Calu3 (cell line): ENCODE measurements at regions not wholly inside any gene's neighbourhood (a gene's known extent, or its start where the extent isn't known, plus 50 kb on each side); places are given as distances from the start of the nearest gene placed in this dataset.

Experiments
- BruUV-seq: library from RNA; stranded (reverse); fragments of 400-500 nt; replicated peaks from 2 replicates; lab custom pipeline; 2021; lab: Mats Ljungman, UMichigan
- CTCF ChIA-PET: fragments of 300-600 bp; sonication (Branson Sonifier 250); formaldehyde crosslinking; loops from one replicate; lab custom pipeline; 2022; ENCODE audit warnings: antibody characterized with exemption; lab: Charles Lee
- DNase-seq: peaks from one replicate; pipeline ENCODE4 v3.0.0; 2022
- H3K27ac Mint-ChIP-seq: one replicate; pipeline ENCODE4 v1.8.0; 2022; ENCODE audit warnings: mixed read lengths; ENCODE audit not compliant: unreplicated experiment
- H3K27me3 Mint-ChIP-seq: one replicate; pipeline ENCODE4 v1.8.0; 2022; ENCODE audit warnings: mixed read lengths; ENCODE audit not compliant: unreplicated experiment
- H3K36me3 Mint-ChIP-seq: one replicate; pipeline ENCODE4 v1.8.0; 2022; ENCODE audit warnings: mild to moderate bottlenecking, moderate library complexity, mixed read lengths; ENCODE audit not compliant: insufficient read depth, unreplicated experiment
- H3K4me1 Mint-ChIP-seq: one replicate; pipeline ENCODE4 v1.8.0; 2022; ENCODE audit warnings: mild to moderate bottlenecking, low read depth, mixed read lengths; ENCODE audit not compliant: unreplicated experiment
- H3K4me3 Mint-ChIP-seq: one replicate; pipeline ENCODE4 v1.8.0; 2022; ENCODE audit warnings: mild to moderate bottlenecking, low read depth, moderate library complexity, mixed read lengths; ENCODE audit not compliant: unreplicated experiment
- H3K9me3 Mint-ChIP-seq: one replicate; pipeline ENCODE4 v1.8.0; 2022; ENCODE audit warnings: low read depth, mixed read lengths; ENCODE audit not compliant: unreplicated experiment
- intact Hi-C: fragments of 100-400 bp; cut with micrococcal nuclease; formaldehyde crosslinking; loops from one replicate; pipeline ENCODE4 v1.10.0; 2022; ENCODE audit not compliant: unreplicated experiment
- TF ChIP-seq, protein P1 (sequence below): fragments of 200-600 bp; IDR thresholded peaks from one replicate; pipeline ENCODE4 v1.8.0; 2022; ENCODE audit warnings: antibody characterized with exemption; ENCODE audit not compliant: unreplicated experiment

DNA sequence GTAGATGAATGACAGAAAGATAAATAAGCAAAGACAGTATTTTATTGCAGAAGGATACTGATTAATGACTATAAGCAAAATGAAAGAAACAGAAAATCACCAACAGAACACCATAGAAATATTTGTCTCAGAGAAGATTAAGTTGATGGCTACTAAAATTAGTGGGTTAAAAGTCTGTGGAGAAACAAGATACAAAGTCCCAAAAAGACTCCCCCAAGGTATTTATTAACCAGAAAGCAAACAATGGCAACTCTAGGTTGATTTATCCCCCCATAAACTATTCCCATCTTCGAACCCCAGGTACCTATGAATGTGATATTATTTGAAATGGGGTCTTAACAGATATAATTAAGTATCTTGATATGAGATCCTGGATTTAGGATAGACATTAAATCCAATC is 1104.5 kb upstream of the PHF14 start:
- H3K4me3 Mint-ChIP-seq, result no peak overlapping the region
- CTCF ChIA-PET, result no interaction called here
- intact Hi-C loops, result no loop called here

DNA sequence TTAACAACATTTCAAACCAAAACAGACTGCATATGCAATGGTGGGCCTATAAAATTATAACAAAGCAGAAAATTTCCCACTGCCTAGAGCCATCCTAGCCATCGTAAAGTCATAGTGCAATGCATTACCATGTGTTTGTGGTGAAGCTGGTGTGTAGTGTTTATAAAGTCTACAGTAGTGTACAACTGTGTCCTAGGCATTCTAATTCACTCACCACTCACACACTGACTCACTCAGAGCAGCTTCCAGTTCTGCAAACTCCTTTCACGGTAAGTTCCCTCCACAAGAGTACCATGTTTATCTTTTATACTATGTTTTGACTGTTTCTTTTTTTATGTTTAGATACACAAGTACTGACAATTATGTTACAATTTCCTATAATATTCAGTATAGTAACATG is 1104.1 kb upstream of the PHF14 start:
- Mint-ChIP-seq H3K27ac (no peak overlapping the region), H3K4me1 (no peaks in the 10 kb centered on the region), H3K27me3 (no peaks in the 10 kb centered on the region), H3K36me3 (no peaks in the 10 kb centered on the region), H3K4me3 (no peak overlapping the region), H3K9me3 (peaks cover 4% of the 10 kb centered on the region)
- BruUV-seq, result no TSS peak
- CTCF ChIA-PET, result no interaction called here
- TF ChIP-seq, protein P1, sequence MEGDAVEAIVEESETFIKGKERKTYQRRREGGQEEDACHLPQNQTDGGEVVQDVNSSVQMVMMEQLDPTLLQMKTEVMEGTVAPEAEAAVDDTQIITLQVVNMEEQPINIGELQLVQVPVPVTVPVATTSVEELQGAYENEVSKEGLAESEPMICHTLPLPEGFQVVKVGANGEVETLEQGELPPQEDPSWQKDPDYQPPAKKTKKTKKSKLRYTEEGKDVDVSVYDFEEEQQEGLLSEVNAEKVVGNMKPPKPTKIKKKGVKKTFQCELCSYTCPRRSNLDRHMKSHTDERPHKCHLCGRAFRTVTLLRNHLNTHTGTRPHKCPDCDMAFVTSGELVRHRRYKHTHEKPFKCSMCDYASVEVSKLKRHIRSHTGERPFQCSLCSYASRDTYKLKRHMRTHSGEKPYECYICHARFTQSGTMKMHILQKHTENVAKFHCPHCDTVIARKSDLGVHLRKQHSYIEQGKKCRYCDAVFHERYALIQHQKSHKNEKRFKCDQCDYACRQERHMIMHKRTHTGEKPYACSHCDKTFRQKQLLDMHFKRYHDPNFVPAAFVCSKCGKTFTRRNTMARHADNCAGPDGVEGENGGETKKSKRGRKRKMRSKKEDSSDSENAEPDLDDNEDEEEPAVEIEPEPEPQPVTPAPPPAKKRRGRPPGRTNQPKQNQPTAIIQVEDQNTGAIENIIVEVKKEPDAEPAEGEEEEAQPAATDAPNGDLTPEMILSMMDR, result no peak
- intact Hi-C loops, result no loop called here
- no peak for DNase-seq

More for the DNA sequence above, 1104.5 kb upstream of the PHF14 start:
- Mint-ChIP-seq H3K4me1 (no peaks in the 10 kb centered on the region), H3K9me3 (peaks cover 4% of the 10 kb centered on the region), H3K27me3 (no peaks in the 10 kb centered on the region), H3K27ac (no peak overlapping the region), H3K36me3 (no peaks in the 10 kb centered on the region)
- BruUV-seq, result no TSS peak
- no peak for DNase-seq
- TF ChIP-seq, protein P1, result no peak

DNA sequence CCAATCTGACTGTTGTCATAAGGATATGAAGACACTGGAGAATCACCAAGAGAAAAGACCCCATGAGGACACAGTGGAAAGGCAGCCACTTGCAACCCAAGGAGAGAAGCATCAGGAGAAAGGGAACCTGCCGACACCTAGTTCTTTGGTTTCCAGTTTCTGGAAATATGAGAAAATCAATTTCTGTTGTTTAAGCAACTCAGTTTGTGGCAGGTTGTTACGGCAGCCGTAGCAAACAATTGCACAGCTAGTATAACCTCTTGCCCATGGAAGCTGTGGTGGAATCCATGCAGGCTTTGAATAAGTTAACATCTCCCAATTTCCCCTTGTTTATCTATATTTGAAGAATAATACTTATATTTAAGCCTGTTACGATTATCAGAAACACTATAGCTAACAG is 1103.0 kb upstream of the PHF14 start:
- H3K27me3 Mint-ChIP-seq, result no peaks in the 10 kb centered on the region

DNA sequence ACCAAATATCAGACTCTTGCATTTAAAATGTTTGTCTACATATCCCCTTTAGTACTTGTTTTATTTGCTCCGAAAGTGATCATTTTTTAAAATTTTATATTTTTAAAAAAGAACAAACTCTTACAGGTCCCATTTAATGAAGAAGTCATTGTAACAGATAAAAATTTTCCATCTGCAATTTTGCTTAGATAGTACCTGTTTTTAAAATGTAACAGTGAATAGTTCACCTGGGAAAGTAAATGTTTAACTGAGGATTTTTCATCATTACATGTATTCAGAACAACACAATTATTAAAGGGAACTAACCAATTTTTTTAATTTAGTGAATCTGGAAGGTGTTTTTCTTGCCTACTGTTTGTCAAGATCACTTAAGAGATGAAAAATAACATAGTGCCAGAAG is 1099.5 kb upstream of the PHF14 start:
- Mint-ChIP-seq H3K9me3 (peaks cover 2% of the 10 kb centered on the region), H3K36me3 (no peaks in the 10 kb centered on the region), H3K27me3 (no peaks in the 10 kb centered on the region), H3K27ac (no peak overlapping the region), H3K4me3 (no peak overlapping the region), H3K4me1 (no peaks in the 10 kb centered on the region)
- intact Hi-C loops, result no loop called here
- no peak for DNase-seq
- CTCF ChIA-PET, result interaction anchor here (0.6 kb wide), 1 partner anchor 94 kb away, joined by 4 read pairs; no protein-coding TSS in a partner anchor
- TF ChIP-seq, protein P1, result no peak
- BruUV-seq, result no TSS peak

More for the DNA sequence above, 1103.0 kb upstream of the PHF14 start:
- CTCF ChIA-PET, result no interaction called here
- Mint-ChIP-seq H3K4me3 (no peak overlapping the region), H3K27ac (no peak overlapping the region), H3K4me1 (no peaks in the 10 kb centered on the region), H3K36me3 (no peaks in the 10 kb centered on the region), H3K9me3 (peaks cover 4% of the 10 kb centered on the region)
- DNase-seq, result no peak
- TF ChIP-seq, protein P1, result no peak
- no TSS peak for BruUV-seq
- intact Hi-C loops, result no loop called here
